Cardiac muscle cell (in vitro differentiated cells and primary cell): ENCODE measurements at regions not wholly inside any gene's neighbourhood (a gene's known extent, or its start where the extent isn't known, plus 50 kb on each side); places are given as distances from the start of the nearest gene placed in this dataset.

Source experiments
- DNase-seq, 2 donors: peaks; one replicate each; pipeline versions ENCODE4 v3.0.0 to v3.0.0-alpha.2; 2010 to 2017; ENCODE audit warnings: low read depth in 1 of 2, low spot score in 1 of 2
- H3K27ac ChIP-seq: fragments of 200-600 bp; sonication (generic); 2 replicates; pipeline ENCODE4 v1.5.1; 2016
- H3K27me3 ChIP-seq: fragments of 200-600 bp; sonication (generic); 2 replicates; pipeline ENCODE4 v1.6.0; 2016; ENCODE audit warnings: control low read depth
- H3K36me3 ChIP-seq: fragments of 200-600 bp; sonication (generic); 2 replicates; pipeline ENCODE4 v1.5.1; 2016; ENCODE audit warnings: control low read depth
- H3K4me1 ChIP-seq: fragments of 200-600 bp; sonication (generic); 2 replicates; pipeline ENCODE4 v1.8.1; 2017; ENCODE audit warnings: low read depth, mild to moderate bottlenecking, mixed run types
- H3K4me3 ChIP-seq: fragments of 200-600 bp; sonication (generic); 2 replicates; pipeline ENCODE4 v1.5.1; 2016; ENCODE audit warnings: mild to moderate bottlenecking
- H3K9me3 ChIP-seq: fragments of 200-600 bp; sonication (generic); 2 replicates; pipeline ENCODE4 v1.5.1; 2017; ENCODE audit warnings: low read depth, mild to moderate bottlenecking, control low read depth
- CTCF ChIP-seq: IDR thresholded peaks from 2 replicates; pipeline ENCODE4 v1.5.1; 2012; ENCODE audit warnings: low read depth, mild to moderate bottlenecking, low read length

- H3K9me3 ChIP-seq = no peaks in the 10 kb centered on the region
- H3K4me3 ChIP-seq = no peak overlapping the region
- peak; percentile 81 for TF ChIP-seq CTCF
- H3K36me3 ChIP-seq = no peaks in the 10 kb centered on the region
- H3K27me3 ChIP-seq = no peaks in the 10 kb centered on the region
- H3K27ac ChIP-seq = no peak overlapping the region
- H3K4me1 ChIP-seq = peaks cover 35% of the 10 kb centered on the region
- DNase-seq = peak; percentile 66 to 80
Measured at GRCh38 chr6:137415127-137415833, 78.9 kb downstream of the OLIG3 start.

- DNase-seq = peak in 1 of 2 donors; percentile 39
- H3K27ac ChIP-seq = no peak overlapping the region
- no peak for TF ChIP-seq CTCF
- H3K4me1 ChIP-seq = peaks cover 35% of the 10 kb centered on the region
- no peak overlapping the region for H3K4me3 ChIP-seq
- no peaks in the 10 kb centered on the region for H3K36me3 ChIP-seq
- no peaks in the 10 kb centered on the region for H3K27me3 ChIP-seq
- no peaks in the 10 kb centered on the region for H3K9me3 ChIP-seq
Measured at GRCh38 chr6:137414599-137414998, 79.6 kb downstream of the OLIG3 start.

GRCh38 chr6:137413482-137413881, 80.7 kb downstream of the OLIG3 start:
- H3K27ac ChIP-seq = no peak overlapping the region
- DNase-seq = peak in 1 of 2 donors; percentile 56

GRCh38 chr6:137412562-137412961, 81.6 kb downstream of the OLIG3 start:
- DNase-seq = no peak
- Histone ChIP-seq H3K27ac (no peak overlapping the region), H3K27me3 (no peaks in the 10 kb centered on the region)

More at GRCh38 chr6:137413482-137413881, 80.7 kb downstream of the OLIG3 start:
- no peaks in the 10 kb centered on the region for H3K27me3 ChIP-seq
- no peaks in the 10 kb centered on the region for H3K36me3 ChIP-seq
- TF ChIP-seq CTCF = no peak
- peaks cover 35% of the 10 kb centered on the region for H3K4me1 ChIP-seq
- no peaks in the 10 kb centered on the region for H3K9me3 ChIP-seq
- no peak overlapping the region for H3K4me3 ChIP-seq

GRCh38 chr6:137409266-137409777, 84.9 kb downstream of the OLIG3 start:
- no peak for DNase-seq
- Histone ChIP-seq H3K36me3 (no peaks in the 10 kb centered on the region), H3K4me1 (peaks cover 17% of the 10 kb centered on the region), H3K4me3 (no peak overlapping the region), H3K9me3 (no peaks in the 10 kb centered on the region), H3K27ac (no peak overlapping the region), H3K27me3 (no peaks in the 10 kb centered on the region)
- TF ChIP-seq CTCF = no peak

More at GRCh38 chr6:137412562-137412961, 81.6 kb downstream of the OLIG3 start:
- no peak for TF ChIP-seq CTCF
- Histone ChIP-seq H3K4me1 (peaks cover 33% of the 10 kb centered on the region), H3K4me3 (no peak overlapping the region), H3K9me3 (no peaks in the 10 kb centered on the region), H3K36me3 (no peaks in the 10 kb centered on the region)
